ENCODE measurements at regions not wholly inside any gene's neighbourhood (a gene's known extent, or its start where the extent isn't known, plus 50 kb on each side); places are given as distances from the start of the nearest gene placed in this dataset.

GRCh38 chr5:31068287-31068686 lies 125.2 kb upstream of the CDH6 start:
- Histone ChIP-seq H3K4me3 (replicated peaks; ENCODE audit: insufficient read depth, low read length) (no peak overlapping the region), H3K27ac (replicated peaks) (no peak overlapping the region), H3K27me3 (ENCODE audit: insufficient read depth, poor library complexity, severe bottlenecking) (no peaks in the 10 kb centered on the region)
- DNase-seq (ENCODE audit: low read depth in 1 of 2, low spot score in 1 of 2) = no peak
- TF ChIP-seq POLR2AphosphoS5 (IDR thresholded peaks at IDR 0.05; ENCODE audit: low read depth) (no peak), SPI1 (IDR thresholded peaks at IDR 0.05; ENCODE audit: borderline replicate concordance, low read depth) (no peak)

DNA sequence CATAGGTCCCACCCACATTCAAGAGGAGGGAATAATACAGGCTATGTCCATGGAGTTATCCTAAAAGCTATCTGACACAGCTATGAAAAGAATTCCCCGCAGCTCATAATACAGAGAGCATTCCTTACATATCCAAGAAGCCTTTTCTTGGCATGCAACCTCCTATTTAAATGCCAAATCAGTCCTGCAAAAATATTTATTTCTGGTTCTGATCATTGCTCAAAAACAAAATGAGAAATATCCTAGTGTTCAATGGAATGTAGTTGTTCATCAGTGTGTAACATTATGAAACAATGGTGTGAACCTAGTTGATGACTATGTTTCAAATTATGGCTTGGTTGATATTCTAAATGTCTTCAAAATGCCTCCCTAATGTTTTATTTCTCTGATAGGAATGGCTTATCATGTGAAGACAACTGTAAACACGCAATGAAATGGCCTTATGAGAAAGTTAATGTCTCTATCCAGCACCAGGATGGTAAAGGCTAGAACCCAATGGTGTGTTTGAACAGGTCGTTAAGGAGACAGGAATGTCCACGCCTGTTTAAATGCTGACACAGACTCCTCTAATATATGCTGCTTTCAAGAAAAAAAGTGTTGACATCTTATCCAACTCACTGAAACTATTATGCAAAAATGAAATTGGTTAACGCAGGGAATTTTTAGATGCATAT lies 126.7 kb upstream of the CDH6 start:
- no peak for TF ChIP-seq CTCF (IDR thresholded peaks at IDR 0.05; ENCODE audit: insufficient read depth, low read length)
- TF ChIP-seq POLR2AphosphoS5 (IDR thresholded peaks at IDR 0.05; ENCODE audit: low read depth) = no peak
- TF ChIP-seq, protein P1, sequence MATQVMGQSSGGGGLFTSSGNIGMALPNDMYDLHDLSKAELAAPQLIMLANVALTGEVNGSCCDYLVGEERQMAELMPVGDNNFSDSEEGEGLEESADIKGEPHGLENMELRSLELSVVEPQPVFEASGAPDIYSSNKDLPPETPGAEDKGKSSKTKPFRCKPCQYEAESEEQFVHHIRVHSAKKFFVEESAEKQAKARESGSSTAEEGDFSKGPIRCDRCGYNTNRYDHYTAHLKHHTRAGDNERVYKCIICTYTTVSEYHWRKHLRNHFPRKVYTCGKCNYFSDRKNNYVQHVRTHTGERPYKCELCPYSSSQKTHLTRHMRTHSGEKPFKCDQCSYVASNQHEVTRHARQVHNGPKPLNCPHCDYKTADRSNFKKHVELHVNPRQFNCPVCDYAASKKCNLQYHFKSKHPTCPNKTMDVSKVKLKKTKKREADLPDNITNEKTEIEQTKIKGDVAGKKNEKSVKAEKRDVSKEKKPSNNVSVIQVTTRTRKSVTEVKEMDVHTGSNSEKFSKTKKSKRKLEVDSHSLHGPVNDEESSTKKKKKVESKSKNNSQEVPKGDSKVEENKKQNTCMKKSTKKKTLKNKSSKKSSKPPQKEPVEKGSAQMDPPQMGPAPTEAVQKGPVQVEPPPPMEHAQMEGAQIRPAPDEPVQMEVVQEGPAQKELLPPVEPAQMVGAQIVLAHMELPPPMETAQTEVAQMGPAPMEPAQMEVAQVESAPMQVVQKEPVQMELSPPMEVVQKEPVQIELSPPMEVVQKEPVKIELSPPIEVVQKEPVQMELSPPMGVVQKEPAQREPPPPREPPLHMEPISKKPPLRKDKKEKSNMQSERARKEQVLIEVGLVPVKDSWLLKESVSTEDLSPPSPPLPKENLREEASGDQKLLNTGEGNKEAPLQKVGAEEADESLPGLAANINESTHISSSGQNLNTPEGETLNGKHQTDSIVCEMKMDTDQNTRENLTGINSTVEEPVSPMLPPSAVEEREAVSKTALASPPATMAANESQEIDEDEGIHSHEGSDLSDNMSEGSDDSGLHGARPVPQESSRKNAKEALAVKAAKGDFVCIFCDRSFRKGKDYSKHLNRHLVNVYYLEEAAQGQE (IDR thresholded peaks at IDR 0.05; ENCODE audit: insufficient replicate concordance, low read depth) = no peak
- no peak for TF ChIP-seq SPI1 (IDR thresholded peaks at IDR 0.05; ENCODE audit: borderline replicate concordance, low read depth)
- TF ChIP-seq GABPA (IDR thresholded peaks at IDR 0.05; ENCODE audit: low read depth) = no peak
- no peaks in the 10 kb centered on the region for H3K27me3 ChIP-seq (ENCODE audit: insufficient read depth, poor library complexity, severe bottlenecking)
- H3K4me3 ChIP-seq (replicated peaks; ENCODE audit: insufficient read depth, low read length) = no peak overlapping the region
- no peak for DNase-seq (ENCODE audit: low read depth in 1 of 2, low spot score in 1 of 2)
- H3K27ac ChIP-seq (replicated peaks) = no peak overlapping the region

- Histone ChIP-seq H3K4me3 (replicated peaks; ENCODE audit: insufficient read depth, low read length) (no peak overlapping the region), H3K27me3 (ENCODE audit: insufficient read depth, poor library complexity, severe bottlenecking) (no peaks in the 10 kb centered on the region), H3K27ac (replicated peaks) (no peak overlapping the region)
- DNase-seq (ENCODE audit: low read depth in 1 of 2, low spot score in 1 of 2) = no peak
- TF ChIP-seq SPI1 (IDR thresholded peaks at IDR 0.05; ENCODE audit: borderline replicate concordance, low read depth) (no peak), CTCF (IDR thresholded peaks at IDR 0.05; ENCODE audit: insufficient read depth, low read length) (no peak), GABPA (IDR thresholded peaks at IDR 0.05; ENCODE audit: low read depth) (no peak), POLR2AphosphoS5 (IDR thresholded peaks at IDR 0.05; ENCODE audit: low read depth) (no peak)
- TF ChIP-seq, protein P1 (IDR thresholded peaks at IDR 0.05; ENCODE audit: insufficient replicate concordance, low read depth) = no peak
Observed at GRCh38 chr5:31064215-31064614, 129.3 kb upstream of the CDH6 start.

- H3K4me3 ChIP-seq (replicated peaks; ENCODE audit: insufficient read depth, low read length) = no peak overlapping the region
- H3K27me3 ChIP-seq (ENCODE audit: insufficient read depth, poor library complexity, severe bottlenecking) = no peaks in the 10 kb centered on the region
- DNase-seq (ENCODE audit: low read depth in 1 of 2, low spot score in 1 of 2) = no peak
- TF ChIP-seq GABPA (IDR thresholded peaks at IDR 0.05; ENCODE audit: low read depth) (no peak), POLR2AphosphoS5 (IDR thresholded peaks at IDR 0.05; ENCODE audit: low read depth) (no peak), SPI1 (IDR thresholded peaks at IDR 0.05; ENCODE audit: borderline replicate concordance, low read depth) (no peak), CTCF (IDR thresholded peaks at IDR 0.05; ENCODE audit: insufficient read depth, low read length) (no peak)
- TF ChIP-seq, protein P1 (IDR thresholded peaks at IDR 0.05; ENCODE audit: insufficient replicate concordance, low read depth) = no peak
- no peak overlapping the region for H3K27ac ChIP-seq (replicated peaks)
Observed at GRCh38 chr5:31062902-31063580, 130.4 kb upstream of the CDH6 start.

Data from HL-60 (cell line).